ENCODE measurements at regions not wholly inside any gene's neighbourhood (a gene's known extent, or its start where the extent isn't known, plus 50 kb on each side); places are given as distances from the start of the nearest gene placed in this dataset.

GRCh38 chr4:85260064-85260463 lies 214.9 kb upstream of the ARHGAP24 start:
- Histone ChIP-seq H3K4me1 (ENCODE audit: control insufficient read depth in 4 of 4, insufficient read depth in 4 of 4, low read length in 3 of 4) (no peaks in the 10 kb centered on the region), H3K36me3 (ENCODE audit: control insufficient read depth in 4 of 4, insufficient read depth in 3 of 4, low read depth in 1 of 4, low read length in 3 of 4) (no peaks in the 10 kb centered on the region), H3K4me3 (ENCODE audit: low read depth in 1 of 3, low read length in 3 of 3) (no peak overlapping the region), H3K27ac (ENCODE audit: low read depth in 1 of 2, low read length in 2 of 2) (no peak overlapping the region), H3K27me3 (ENCODE audit: control insufficient read depth in 4 of 4, insufficient read depth in 4 of 4, low read length in 3 of 4) (no peaks in the 10 kb centered on the region), H3K9ac (ENCODE audit: low read depth in 1 of 2, low read length in 2 of 2) (no peak overlapping the region), H3K9me3 (ENCODE audit: control insufficient read depth in 4 of 4, low read length in 3 of 4) (no peaks in the 10 kb centered on the region)
- TF ChIP-seq GABPA (IDR thresholded peaks at IDR 0.05 in 1 of 2, conservative IDR thresholded peaks at IDR 0.05 in 1 of 2) (no peak), NR2F2 (IDR thresholded peaks at IDR 0.05) (no peak), RAD21 (IDR thresholded peaks at IDR 0.05) (no peak), YY1 (IDR thresholded peaks at IDR 0.05) (no peak), REST (IDR thresholded peaks at IDR 0.05) (no peak), JUND (IDR thresholded peaks at IDR 0.05) (no peak), RXRA (IDR thresholded peaks at IDR 0.05) (no peak), HNF4A (conservative IDR thresholded peaks at IDR 0.05) (no peak), SP1 (IDR thresholded peaks at IDR 0.05) (no peak), ZBTB33 (IDR thresholded peaks at IDR 0.05) (no peak), CTCF (IDR thresholded peaks at IDR 0.05; ENCODE audit: low read depth, low read length, missing input control) (no peak), ATF3 (IDR thresholded peaks at IDR 0.05) (no peak), EGR1 (IDR thresholded peaks at IDR 0.05; ENCODE audit: low read depth in 2 of 2) (no peak), FOXA1 (IDR thresholded peaks at IDR 0.05) (no peak)
- 67% methylated on average over 1 of the region's 1 CpG for WGBS
- no peak for DNase-seq (ENCODE audit: low spot score)

- no peak for DNase-seq (ENCODE audit: low spot score)
- H3K4me1 ChIP-seq (ENCODE audit: control insufficient read depth in 4 of 4, insufficient read depth in 4 of 4, low read length in 3 of 4) = no peaks in the 10 kb centered on the region
- H3K36me3 ChIP-seq (ENCODE audit: control insufficient read depth in 4 of 4, insufficient read depth in 3 of 4, low read depth in 1 of 4, low read length in 3 of 4) = no peaks in the 10 kb centered on the region
- no peaks in the 10 kb centered on the region for H3K27me3 ChIP-seq (ENCODE audit: control insufficient read depth in 4 of 4, insufficient read depth in 4 of 4, low read length in 3 of 4)
- H3K9me3 ChIP-seq (ENCODE audit: control insufficient read depth in 4 of 4, low read length in 3 of 4) = peaks cover 0 to 1% (median 0%) of the 10 kb centered on the region in 4 donors
- H3K27ac ChIP-seq (ENCODE audit: low read depth in 1 of 2, low read length in 2 of 2) = no peak overlapping the region
- 84% methylated on average over 5 of the region's 5 CpGs for WGBS
- H3K9ac ChIP-seq (ENCODE audit: low read depth in 1 of 2, low read length in 2 of 2) = no peak overlapping the region
- H3K4me3 ChIP-seq (ENCODE audit: low read depth in 1 of 3, low read length in 3 of 3) = no peak overlapping the region
- TF ChIP-seq NR2F2 (IDR thresholded peaks at IDR 0.05) = no peak
- no peak for TF ChIP-seq MAX (IDR thresholded peaks at IDR 0.05)
- TF ChIP-seq HNF4A (conservative IDR thresholded peaks at IDR 0.05) = no peak
- TF ChIP-seq ATF3 (IDR thresholded peaks at IDR 0.05) = no peak
- no peak for TF ChIP-seq SP1 (IDR thresholded peaks at IDR 0.05)
- TF ChIP-seq FOXA1 (IDR thresholded peaks at IDR 0.05) = no peak
- no peak for TF ChIP-seq ZBTB33 (IDR thresholded peaks at IDR 0.05)
- no peak for TF ChIP-seq REST (IDR thresholded peaks at IDR 0.05)
- no peak for TF ChIP-seq EGR1 (IDR thresholded peaks at IDR 0.05; ENCODE audit: low read depth in 2 of 2)
- TF ChIP-seq JUND (IDR thresholded peaks at IDR 0.05) = no peak
- no peak for TF ChIP-seq TAF1 (conservative IDR thresholded peaks at IDR 0.05)
These were observed 209.7 kb upstream of the ARHGAP24 start for GRCh38 chr4:85265234-85265633.
